ENCODE measurements at regions not wholly inside any gene's neighbourhood (a gene's known extent, or its start where the extent isn't known, plus 50 kb on each side); places are given as distances from the start of the nearest gene placed in this dataset.
"Not testable (repeated sequence)": the region's sequence is repeated elsewhere in the genome, so short reads cannot be mapped to it uniquely, and the experiment has no call there.

- no peak for DNase-seq
These were observed 255.2 kb upstream of the ROBO1 start for GRCh38 chr3:80023010-80023409.

- no peak for DNase-seq
These were observed 250.6 kb upstream of the ROBO1 start for GRCh38 chr3:80018375-80018774.

- no peak for DNase-seq
These were observed 249.6 kb upstream of the ROBO1 start for GRCh38 chr3:80017369-80017768.

GRCh38 chr3:80014576-80014975 lies 246.8 kb upstream of the ROBO1 start:
- no peak for DNase-seq

GRCh38 chr3:80010021-80010571 lies 242.3 kb upstream of the ROBO1 start:
- DNase-seq = no peak

- DNase-seq = no peak
These were observed 239.7 kb upstream of the ROBO1 start for GRCh38 chr3:80007522-80007921.

GRCh38 chr3:80006315-80006714 lies 238.5 kb upstream of the ROBO1 start:
- DNase-seq = no peak

GRCh38 chr3:80000022-80000421 lies 232.2 kb upstream of the ROBO1 start:
- DNase-seq = no peak

- no peak for DNase-seq
These were observed 226.6 kb upstream of the ROBO1 start for GRCh38 chr3:79994397-79994796.

GRCh38 chr3:79986338-79986737 lies 218.5 kb upstream of the ROBO1 start:
- no peak for DNase-seq

GRCh38 chr3:79985816-79986215 lies 218.0 kb upstream of the ROBO1 start:
- DNase-seq = no peak

- DNase-seq = no peak
These were observed 215.3 kb upstream of the ROBO1 start for GRCh38 chr3:79983118-79983517.

GRCh38 chr3:79979990-79980389 lies 212.2 kb upstream of the ROBO1 start:
- no peak for DNase-seq

- DNase-seq = no peak
These were observed 208.7 kb upstream of the ROBO1 start for GRCh38 chr3:79976466-79976865.

GRCh38 chr3:79973917-79974595 lies 206.3 kb upstream of the ROBO1 start:
- no peak for DNase-seq

GRCh38 chr3:79973482-79973881 lies 205.7 kb upstream of the ROBO1 start:
- DNase-seq = no peak

- no peak for DNase-seq
These were observed 200.6 kb upstream of the ROBO1 start for GRCh38 chr3:79968418-79968817.

- no peak for DNase-seq
These were observed 192.8 kb upstream of the ROBO1 start for GRCh38 chr3:79960594-79960993.

- DNase-seq = no peak
These were observed 189.3 kb upstream of the ROBO1 start for GRCh38 chr3:79957066-79957465.

- DNase-seq = no peak
These were observed 187.0 kb upstream of the ROBO1 start for GRCh38 chr3:79954756-79955155.

- no peak for DNase-seq
These were observed 185.8 kb upstream of the ROBO1 start for GRCh38 chr3:79953591-79954101.

GRCh38 chr3:79951426-79951825 lies 183.6 kb upstream of the ROBO1 start:
- not testable (repeated sequence) for DNase-seq

GRCh38 chr3:79947957-79948356 lies 180.2 kb upstream of the ROBO1 start:
- no peak for DNase-seq

GRCh38 chr3:79947469-79947868 lies 179.7 kb upstream of the ROBO1 start:
- no peak for DNase-seq
